HCT116 (cell line): ENCODE measurements at regions not wholly inside any gene's neighbourhood (a gene's known extent, or its start where the extent isn't known, plus 50 kb on each side); places are given as distances from the start of the nearest gene placed in this dataset.

Experiments
- ATAC-seq: fragments of 200-7000 bp; cut with Tn5 transposase; 2 replicates; pipeline ENCODE4 v1.9.1; 2020; ENCODE audit warnings: mild to moderate bottlenecking, moderate library complexity
- BruUV-seq: library from RNA; stranded (reverse); fragments of 400-500 nt; replicated peaks from 2 replicates; lab custom pipeline; 2021; lab: Mats Ljungman, UMichigan
- CTCF ChIA-PET: fragments of 300-600 bp; sonication (Branson Sonifier 250); formaldehyde crosslinking; loops from one replicate; lab custom pipeline; 2021; ENCODE audit warnings: antibody characterized with exemption; lab: Charles Lee
- POLR2A ChIA-PET: fragments of 300-600, 350-600 bp; sonication (Branson Sonifier 250); formaldehyde crosslinking; loops from one replicate; lab custom pipeline; 2021; ENCODE audit warnings: antibody characterized with exemption; lab: Charles Lee
- RAD21 ChIA-PET, 2 experiments: fragments of 300-600 bp; sonication (Branson Sonifier 250); formaldehyde crosslinking; loops; one replicate each; lab custom pipeline; 2023; ENCODE audit warnings: low total read pairs in 2 of 2; ENCODE audit not compliant: uncharacterized antibody in 2 of 2, unreplicated experiment in 2 of 2, low non-redundant PET in 1 of 2; lab: Charles Lee
- DNase-seq: peaks from one replicate; pipeline ENCODE4 v3.0.0-alpha.2; 2010; ENCODE audit warnings: low read depth, low spot score
- H2AFZ ChIP-seq: fragments of 200-600 bp; shearing (Covaris generic), sonication (generic); 2 replicates; pipeline ENCODE4 v1.6.1; 2017; ENCODE audit warnings: low read depth, mixed run types, mixed read lengths, antibody characterized with exemption, low read length; ENCODE audit not compliant: poor library complexity, severe bottlenecking
- H3K27ac ChIP-seq: 2 replicates; pipeline ENCODE4 v1.5.1; 2012; ENCODE audit warnings: low read depth, low read length
- H3K27me3 ChIP-seq: fragments of 200-600 bp; sonication (generic); 2 replicates; pipeline ENCODE4 v1.6.1; 2016; ENCODE audit warnings: mixed run types, low read length, mixed read lengths; ENCODE audit not compliant: insufficient read depth
- H3K36me3 ChIP-seq, 2 experiments: fragments of 200-500 bp in 1 of 2; fragments of 200-600 bp in 1 of 2; sonication (Bioruptor generic) in 1 of 2; sonication (generic) in 1 of 2; 2 replicates each; pipeline versions ENCODE4 v1.5.1 to v1.6.1; 2014 to 2016; ENCODE audit warnings: low read length in 2 of 2, inconsistent platforms in 1 of 2, mixed read lengths in 1 of 2, mixed run types in 1 of 2; ENCODE audit not compliant: insufficient read depth in 2 of 2, control insufficient read depth in 1 of 2
- H3K4me1 ChIP-seq, 2 experiments: fragments of 200-600 bp in 1 of 2; sonication (generic) in 1 of 2; 2 replicates each; pipeline versions ENCODE4 v1.5.1 to v1.6.1; 2012 to 2017; ENCODE audit warnings: low read length in 2 of 2, inconsistent platforms in 1 of 2, mild to moderate bottlenecking in 1 of 2, mixed read lengths in 1 of 2, mixed run types in 1 of 2, moderate library complexity in 1 of 2; ENCODE audit not compliant: insufficient read depth in 2 of 2, control insufficient read depth in 1 of 2
- H3K4me2 ChIP-seq: fragments of 200-600 bp; sonication (generic); 2 replicates; pipeline ENCODE4 v1.6.1; 2017; ENCODE audit warnings: mixed run types, low read length, mixed read lengths
- H3K4me3 ChIP-seq, 2 experiments: fragments of 200-600 bp in 1 of 2; sonication (generic) in 1 of 2; replicated peaks in 1 of 2; 2 replicates each; pipeline ENCODE4 v1.5.1; 2011 to 2016; ENCODE audit warnings: low read length in 2 of 2, control low read depth in 1 of 2, low read depth in 1 of 2, mild to moderate bottlenecking in 1 of 2, mixed read lengths in 1 of 2, mixed run types in 1 of 2
- H3K79me2 ChIP-seq: fragments of 200-600 bp; sonication (generic); 2 replicates; pipeline ENCODE4 v1.6.1; 2017; ENCODE audit warnings: mild to moderate bottlenecking, mixed run types, low read length, moderate library complexity, mixed read lengths; ENCODE audit not compliant: insufficient read depth
- H3K9ac ChIP-seq: fragments of 200-600 bp; sonication (generic); 2 replicates; pipeline ENCODE4 v1.6.1; 2016; ENCODE audit warnings: low read length, mixed read lengths
- H3K9me2 ChIP-seq: fragments of 200-600 bp; sonication (generic), shearing (Covaris generic); 2 replicates; pipeline ENCODE4 v1.6.1; 2017; ENCODE audit warnings: mixed run types, mild to moderate bottlenecking, moderate library complexity; ENCODE audit not compliant: insufficient read depth
- H3K9me3 ChIP-seq, 2 experiments: fragments of 200-500 bp in 1 of 2; fragments of 200-600 bp in 1 of 2; sonication (Bioruptor generic) in 1 of 2; sonication (generic) in 1 of 2; 2 replicates each; pipeline ENCODE4 v1.6.1; 2014 to 2017; ENCODE audit warnings: low read length in 2 of 2, mixed read lengths in 2 of 2, inconsistent platforms in 1 of 2, low read depth in 1 of 2, mild to moderate bottlenecking in 1 of 2, mixed run types in 1 of 2, moderate library complexity in 1 of 2; ENCODE audit not compliant: control insufficient read depth in 1 of 2, insufficient read depth in 1 of 2
- H4K20me1 ChIP-seq: fragments of 200-600 bp; sonication (generic), shearing (Covaris generic); 2 replicates; pipeline ENCODE4 v1.6.1; 2017; ENCODE audit warnings: mixed run types, mild to moderate bottlenecking, moderate library complexity; ENCODE audit not compliant: insufficient read depth
- ATF3 ChIP-seq: IDR thresholded peaks from 2 replicates; pipeline ENCODE4 v1.6.1; 2012
- CBX3 ChIP-seq: IDR thresholded peaks from 2 replicates; pipeline ENCODE4 v1.6.1; 2012; ENCODE audit warnings: low read depth
- CEBPB ChIP-seq: IDR thresholded peaks from 2 replicates; pipeline ENCODE4 v1.6.1; 2012; ENCODE audit warnings: low read depth
- CTCF ChIP-seq, 3 experiments: fragments of 200-600 bp in 1 of 3; sonication (generic) in 1 of 3; IDR thresholded peaks in 2 of 3; conservative IDR thresholded peaks in 1 of 3; 2 replicates each; pipeline ENCODE4 v1.5.1; 2012 to 2017; ENCODE audit warnings: low read depth in 2 of 3, low read length in 2 of 3, antibody characterized with exemption in 1 of 3, borderline replicate concordance in 1 of 3, control low read depth in 1 of 3, mild to moderate bottlenecking in 1 of 3, mixed read lengths in 1 of 3, mixed run types in 1 of 3, moderate library complexity in 1 of 3; ENCODE audit not compliant: insufficient read depth in 1 of 3
- ELF1 ChIP-seq: IDR thresholded peaks from 2 replicates; pipeline ENCODE4 v1.6.1; 2012; ENCODE audit warnings: low read depth, borderline replicate concordance
- EZH2 ChIP-seq: fragments of 200-600 bp; sonication (generic); IDR thresholded peaks from 2 replicates; pipeline ENCODE4 v1.6.1; 2017; ENCODE audit warnings: antibody characterized with exemption, mixed run types
- FOSL1 ChIP-seq: IDR thresholded peaks from 2 replicates; pipeline ENCODE4 v1.6.1; 2012; ENCODE audit warnings: low read depth
- MAX ChIP-seq: IDR thresholded peaks from 2 replicates; pipeline ENCODE4 v1.6.1; 2012
- POLR2A ChIP-seq: IDR thresholded peaks from 2 replicates; pipeline ENCODE4 v1.7.0; 2011; ENCODE audit warnings: borderline replicate concordance; ENCODE audit not compliant: insufficient read depth, insufficient read length; ENCODE audit errors: extremely low read depth
- RAD21 ChIP-seq: IDR thresholded peaks from 2 replicates; pipeline ENCODE4 v1.6.1; 2012; ENCODE audit warnings: low read depth, mild to moderate bottlenecking
- REST ChIP-seq: IDR thresholded peaks from 2 replicates; pipeline ENCODE4 v1.6.1; 2012; ENCODE audit warnings: low read depth
- SIN3A ChIP-seq: IDR thresholded peaks from 2 replicates; pipeline ENCODE4 v1.6.1; 2012; ENCODE audit warnings: low read depth
- SP1 ChIP-seq: IDR thresholded peaks from 2 replicates; pipeline ENCODE4 v1.6.1; 2012; ENCODE audit warnings: low read depth
- SRF ChIP-seq: IDR thresholded peaks from 2 replicates; pipeline ENCODE4 v1.6.1; 2012; ENCODE audit warnings: low read depth
- YY1 ChIP-seq: IDR thresholded peaks from 2 replicates; pipeline ENCODE4 v1.6.1; 2011; ENCODE audit warnings: low read length, low read depth, moderate library complexity, mild to moderate bottlenecking; ENCODE audit not compliant: insufficient replicate concordance; ENCODE audit errors: extremely low read depth
- ZNF274 ChIP-seq: fragments of 200-500 bp; sonication (Bioruptor generic); IDR thresholded peaks from 2 replicates; pipeline ENCODE4 v1.6.1; 2014; ENCODE audit warnings: mild to moderate bottlenecking, low read depth, low read length, inconsistent platforms
- intact Hi-C: fragments of 100-400 bp; cut with micrococcal nuclease; formaldehyde crosslinking; loops from 2 replicates; pipeline ENCODE4 v1.10.0; 2022

GRCh38 chr1:55456971-55457370, 241.8 kb upstream of the USP24 start:
- ChIA-PET CTCF (no interaction called here), POLR2A (no interaction called here)
- Histone ChIP-seq H3K4me3 (no peak overlapping the region), H3K4me1 (no peaks in the 10 kb centered on the region), H3K9me2 (no peaks in the 10 kb centered on the region), H3K4me2 (no peak overlapping the region), H2AFZ (no peak overlapping the region)
- no peak for TF ChIP-seq CEBPB
- TF ChIP-seq REST: no peak
- TF ChIP-seq FOSL1: no peak
- TF ChIP-seq RAD21: no peak
- TF ChIP-seq SIN3A: no peak
- TF ChIP-seq EZH2: no peak
- no peak for TF ChIP-seq ATF3
- no peak for TF ChIP-seq MAX
- no peak for TF ChIP-seq CTCF (IDR thresholded peaks at IDR 0.05 in 2 of 3, conservative IDR thresholded peaks at IDR 0.05 in 1 of 3; ENCODE audit: borderline replicate concordance in 1 of 3, insufficient read depth in 1 of 3, low read depth in 2 of 3, low read length in 2 of 3)
- no peak for TF ChIP-seq YY1
- no peak for TF ChIP-seq SP1
- no peak for TF ChIP-seq POLR2A
- TF ChIP-seq ELF1: no peak
- TF ChIP-seq ZNF274: no peak
- no peak for TF ChIP-seq SRF
- TF ChIP-seq CBX3: no peak
- TF ChIP-seq, all 23 proteins: peak for 0
- no peaks in the 10 kb centered on the region for H3K36me3 ChIP-seq
- no peaks in the 10 kb centered on the region for H3K27me3 ChIP-seq
- intact Hi-C loops: no loop called here
- RAD21 ChIA-PET: no interaction called here
- no TSS peak for BruUV-seq
- no peak overlapping the region for H3K9ac ChIP-seq
- H4K20me1 ChIP-seq: no peaks in the 10 kb centered on the region
- DNase-seq: no peak
- no peak overlapping the region for H3K27ac ChIP-seq
- no peaks in the 10 kb centered on the region for H3K79me2 ChIP-seq
- no peak for ATAC-seq
- H3K9me3 ChIP-seq: no peaks in the 10 kb centered on the region
